ENCODE measurements at regions not wholly inside any gene's neighbourhood (a gene's known extent, or its start where the extent isn't known, plus 50 kb on each side); places are given as distances from the start of the nearest gene placed in this dataset.
"Not testable (repeated sequence)": the region's sequence is repeated elsewhere in the genome, so short reads cannot be mapped to it uniquely, and the experiment has no call there.

DNA sequence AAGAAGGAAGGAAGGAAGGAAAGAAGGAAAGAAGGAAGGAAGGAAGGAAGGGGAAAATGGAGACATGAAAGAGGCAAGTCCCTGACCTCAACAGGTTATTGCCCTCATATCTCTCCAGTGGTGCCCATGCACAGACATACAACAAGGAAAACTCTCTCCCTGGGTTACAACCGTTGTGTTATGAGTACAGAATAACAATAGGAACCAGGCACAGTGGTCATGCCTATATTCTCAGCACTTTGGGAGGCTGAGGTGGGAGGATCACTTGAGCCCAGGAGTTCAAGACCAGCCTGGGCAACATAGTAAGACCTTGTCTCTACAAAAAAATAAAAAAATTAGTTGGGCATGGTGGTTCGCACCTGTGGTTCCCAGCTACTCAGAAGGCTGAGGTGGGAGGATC is 139.4 kb upstream of the HMGA2 start:
- no peak for DNase-seq (ENCODE audit: low read depth)

DNA sequence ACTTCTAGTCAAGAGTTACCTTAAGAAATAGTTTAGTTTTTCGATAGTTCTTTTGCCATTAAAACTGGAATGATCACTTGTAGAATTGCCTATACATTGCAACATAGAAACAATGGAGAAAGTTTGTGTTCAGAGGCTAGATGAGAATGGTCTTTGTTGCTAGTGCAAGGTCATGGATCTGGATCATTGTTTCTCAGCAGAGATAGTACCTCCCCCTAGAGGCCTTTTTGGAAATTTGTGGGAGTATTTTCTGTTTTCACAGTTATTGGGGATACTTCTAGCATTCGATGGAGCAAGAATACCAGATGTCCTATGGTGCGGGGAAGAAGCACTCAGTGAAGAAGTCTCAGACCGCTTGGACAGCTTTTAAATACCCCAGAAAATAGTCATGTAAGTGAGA is 138.8 kb upstream of the HMGA2 start:
- no peak for DNase-seq (ENCODE audit: low read depth)

- no peak for DNase-seq (ENCODE audit: low read depth)
Observed at GRCh38 chr12:65689508-65689907, 134.8 kb upstream of the HMGA2 start.

DNA sequence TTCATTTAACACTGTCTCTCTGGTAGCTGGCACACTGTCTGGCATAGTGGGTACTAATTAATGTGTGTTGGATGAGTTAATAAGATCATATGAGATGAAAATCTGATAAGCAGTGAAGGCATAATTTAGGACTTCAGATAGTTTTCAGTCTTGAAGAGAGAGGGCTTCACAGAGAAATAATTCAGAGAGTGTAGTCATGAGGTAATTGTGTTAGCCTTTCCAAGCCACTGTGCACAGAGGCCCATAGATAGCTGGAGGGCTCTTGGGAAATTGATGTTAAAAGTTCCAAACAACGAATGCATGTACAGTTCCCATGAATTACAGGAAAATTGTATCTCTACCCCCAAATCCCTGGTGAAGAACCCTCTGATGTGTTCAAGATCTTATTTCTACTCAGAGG is 133.8 kb upstream of the HMGA2 start:
- no peak for DNase-seq (ENCODE audit: low read depth)

DNA sequence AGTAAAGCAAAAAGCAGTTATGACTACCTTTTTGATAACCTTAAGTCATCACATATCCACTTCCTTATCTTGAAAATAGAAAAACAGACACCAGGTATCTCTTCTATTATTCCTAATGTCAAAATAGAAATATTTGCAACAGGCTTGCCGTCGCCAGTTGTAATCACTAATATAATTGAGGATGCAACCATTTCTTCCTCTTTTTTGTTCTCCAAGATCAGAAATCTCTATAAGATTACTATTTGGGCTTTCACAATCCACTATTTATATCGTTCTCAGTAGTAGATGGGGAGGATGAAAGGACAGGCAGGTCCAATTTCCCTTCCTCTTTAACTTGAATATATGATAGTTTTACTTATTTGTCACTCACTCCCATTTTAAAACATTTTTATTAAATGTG is 130.2 kb upstream of the HMGA2 start:
- DNase-seq (ENCODE audit: low read depth) = no peak

DNA sequence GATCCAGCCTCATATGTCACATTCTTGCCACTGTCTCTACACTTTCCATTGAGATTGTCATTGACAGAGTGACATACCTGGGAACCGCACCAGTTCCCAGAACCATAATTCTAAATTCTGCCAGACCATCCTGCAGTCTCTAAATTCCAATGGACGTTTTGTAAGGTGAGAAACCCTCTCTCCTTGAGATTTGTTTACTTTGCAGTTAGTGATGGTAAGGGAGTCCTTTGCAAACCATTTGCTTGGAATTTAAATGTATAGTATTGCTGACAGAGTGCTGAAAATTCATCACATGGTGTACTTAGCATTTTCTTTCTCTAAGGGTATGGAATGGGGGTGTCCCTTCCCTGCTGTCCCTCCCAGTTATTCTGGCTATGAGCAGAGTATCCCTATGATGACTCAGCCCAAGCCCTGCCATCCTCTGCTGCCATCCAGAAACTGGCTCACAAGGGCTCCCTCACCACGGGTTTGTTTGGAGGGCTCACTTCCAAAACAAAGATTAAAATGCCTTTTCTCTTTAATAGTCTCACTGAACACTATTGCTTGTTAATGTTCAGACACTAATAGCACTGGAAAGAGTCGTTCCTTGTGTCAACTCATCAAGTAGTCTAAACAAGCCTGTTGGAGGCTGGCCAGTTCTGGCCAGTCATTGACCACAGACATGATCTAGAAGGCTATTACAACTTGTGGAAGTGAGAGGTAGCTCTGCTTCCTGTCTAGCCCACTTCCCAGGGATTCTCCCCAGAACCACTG is 129.0 kb upstream of the HMGA2 start:
- DNase-seq (ENCODE audit: low read depth) = no peak

- no peak for DNase-seq (ENCODE audit: low read depth)
Observed at GRCh38 chr12:65696227-65696626, 128.1 kb upstream of the HMGA2 start.

DNA sequence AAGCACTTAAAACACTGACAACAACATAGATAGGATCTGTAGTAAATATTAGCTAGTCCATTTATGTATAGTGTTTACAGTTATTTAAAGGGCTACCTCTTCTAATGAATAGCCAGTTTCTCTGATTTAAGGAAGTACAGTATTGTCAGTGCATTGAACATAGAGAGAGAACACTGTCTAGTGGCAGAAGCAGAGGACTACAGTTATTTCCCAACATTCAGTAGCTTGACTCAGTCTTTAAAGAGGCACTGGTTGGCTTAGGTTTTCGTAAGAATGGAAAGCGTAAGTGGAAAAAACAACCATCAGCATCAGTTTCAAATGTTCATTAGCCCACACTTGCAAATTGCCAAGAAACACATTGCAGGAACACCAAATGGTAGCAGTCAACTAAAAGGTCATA is 125.0 kb upstream of the HMGA2 start:
- DNase-seq (ENCODE audit: low read depth) = no peak

- DNase-seq (ENCODE audit: low read depth) = no peak
Observed at GRCh38 chr12:65703176-65703575, 121.1 kb upstream of the HMGA2 start.

DNA sequence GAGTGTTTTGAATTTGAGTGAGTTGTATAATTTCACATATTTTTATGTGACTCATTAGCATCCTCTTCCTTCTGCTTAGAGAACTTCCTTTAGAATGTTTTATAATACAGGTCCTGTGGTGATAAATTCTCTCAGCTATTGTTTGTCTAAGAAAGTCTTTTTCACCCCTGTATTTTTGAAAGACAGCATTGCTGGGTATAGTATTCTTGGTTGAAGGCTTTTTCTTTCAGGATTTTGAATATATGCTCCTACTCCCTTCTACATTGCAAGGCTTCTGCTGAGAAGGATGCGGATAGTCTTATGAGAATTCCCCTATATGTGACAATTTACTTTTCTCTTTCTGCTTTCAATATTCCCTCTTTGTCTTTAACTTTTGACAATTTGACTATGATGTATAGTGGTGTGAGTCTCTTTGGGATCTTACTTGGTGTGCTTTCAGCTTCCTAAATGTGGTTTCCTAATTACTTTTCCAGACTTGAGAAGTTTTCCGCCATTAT is 118.9 kb upstream of the HMGA2 start:
- no peak for DNase-seq (ENCODE audit: low read depth)

- no peak for DNase-seq (ENCODE audit: low read depth)
Observed at GRCh38 chr12:65707051-65707450, 117.2 kb upstream of the HMGA2 start.

- DNase-seq (ENCODE audit: low read depth) = no peak
Observed at GRCh38 chr12:65712260-65713004, 111.9 kb upstream of the HMGA2 start.

DNA sequence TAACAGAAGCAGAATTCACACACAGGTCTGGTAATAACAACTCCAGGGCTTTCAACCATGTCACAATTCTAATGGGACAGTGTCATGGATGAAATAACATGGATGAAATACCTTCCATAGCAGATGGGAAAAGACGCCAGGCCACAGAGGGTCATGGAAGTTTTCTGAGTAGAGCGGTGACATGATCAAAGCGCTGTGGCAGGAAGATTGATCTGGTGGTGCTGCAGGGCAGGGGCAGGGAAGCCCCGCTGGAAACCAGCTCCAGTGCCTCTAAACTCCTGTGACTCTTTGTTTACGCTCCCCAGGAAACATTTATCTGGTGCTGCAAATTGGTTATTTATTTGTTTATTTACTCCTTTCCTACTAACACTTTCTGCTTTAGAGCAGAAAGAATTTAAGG is 108.3 kb upstream of the HMGA2 start:
- DNase-seq (ENCODE audit: low read depth) = no peak

DNA sequence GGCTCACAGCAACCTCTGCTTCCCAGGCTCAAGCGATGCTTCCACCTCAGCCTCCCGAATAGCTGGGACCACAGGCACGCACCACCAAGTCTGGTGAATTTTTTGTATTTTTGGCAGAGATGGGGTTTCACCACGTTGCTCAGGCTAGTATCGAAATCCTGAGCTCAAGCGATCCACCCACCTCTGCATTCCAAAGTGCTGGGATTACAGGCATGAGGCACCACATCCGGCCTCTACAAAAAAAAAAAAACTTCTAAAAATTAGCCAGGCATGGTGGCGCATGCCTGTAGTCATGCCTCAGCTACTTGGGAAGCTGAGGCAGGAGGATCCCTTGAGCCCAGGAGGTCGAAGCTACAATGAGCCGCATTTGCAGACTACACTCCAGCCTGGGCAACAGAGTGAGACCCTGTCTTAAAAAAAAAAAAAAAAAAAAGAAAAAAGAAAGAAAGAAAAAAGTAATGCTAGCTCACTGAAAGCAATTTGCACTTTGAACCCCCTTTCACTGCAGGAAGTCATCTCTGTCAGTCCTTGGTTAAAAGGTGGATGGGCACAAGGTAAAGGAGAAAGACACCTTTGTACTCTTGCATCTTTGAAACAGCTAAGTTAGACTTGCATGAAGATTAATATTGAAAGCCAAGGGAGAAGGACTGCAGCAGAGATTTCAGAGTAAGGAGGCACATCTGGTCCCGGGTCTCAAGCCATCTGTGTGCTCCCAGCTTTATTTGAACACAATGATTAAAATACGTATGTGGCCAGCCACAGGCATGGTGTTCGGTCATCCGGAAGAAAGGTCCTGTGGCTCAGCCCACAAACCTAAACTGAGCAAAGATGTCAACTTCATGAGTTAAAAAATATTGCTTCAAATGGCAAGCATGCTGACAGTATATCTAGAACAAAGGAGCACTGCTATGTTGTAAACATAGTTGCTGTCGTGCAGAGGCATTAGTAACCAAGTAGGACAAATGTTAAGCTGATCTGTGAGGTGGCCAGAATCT is 103.8 kb upstream of the HMGA2 start:
- DNase-seq (ENCODE audit: low read depth) = no peak

- DNase-seq (ENCODE audit: low read depth) = no peak
Observed at GRCh38 chr12:65721541-65722190, 102.6 kb upstream of the HMGA2 start.

DNA sequence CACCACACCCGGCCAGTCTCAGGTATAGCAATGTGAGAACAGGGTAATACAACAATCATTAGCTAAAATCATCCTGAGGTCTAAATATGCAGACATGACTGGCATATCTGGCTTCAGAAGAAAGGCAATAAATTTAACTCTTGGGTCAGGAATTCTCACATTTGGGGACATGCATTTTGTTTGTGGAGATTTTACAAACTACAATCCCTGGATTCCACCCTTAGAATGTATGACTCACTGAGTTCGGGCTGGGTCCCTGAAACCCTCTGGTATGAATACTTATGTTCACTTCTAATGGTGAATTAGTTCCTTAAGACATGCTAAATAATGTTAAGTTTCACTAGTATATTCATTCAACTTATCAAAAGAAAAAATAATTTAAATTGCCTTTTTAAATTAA is 98.9 kb upstream of the HMGA2 start:
- DNase-seq (ENCODE audit: low read depth) = no peak

DNA sequence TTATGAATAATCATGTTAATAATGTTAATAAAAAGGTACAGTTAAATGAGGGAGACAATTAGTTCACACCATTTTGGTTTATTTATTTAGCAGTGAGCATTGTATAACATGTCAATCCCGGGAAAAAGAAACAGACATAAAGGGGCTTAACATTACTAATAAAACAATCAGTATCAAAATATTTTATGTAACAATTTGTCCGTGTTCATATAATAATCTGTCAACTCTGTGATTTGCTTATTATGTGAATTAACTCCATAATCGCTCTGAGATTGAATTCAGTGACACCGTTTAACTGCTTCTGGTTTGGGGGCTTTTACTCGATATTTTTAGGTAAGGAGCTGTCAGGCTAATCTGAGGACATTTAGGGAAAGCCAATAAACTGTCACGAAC is 95.8 kb upstream of the HMGA2 start:
- no peak for DNase-seq (ENCODE audit: low read depth)

DNA sequence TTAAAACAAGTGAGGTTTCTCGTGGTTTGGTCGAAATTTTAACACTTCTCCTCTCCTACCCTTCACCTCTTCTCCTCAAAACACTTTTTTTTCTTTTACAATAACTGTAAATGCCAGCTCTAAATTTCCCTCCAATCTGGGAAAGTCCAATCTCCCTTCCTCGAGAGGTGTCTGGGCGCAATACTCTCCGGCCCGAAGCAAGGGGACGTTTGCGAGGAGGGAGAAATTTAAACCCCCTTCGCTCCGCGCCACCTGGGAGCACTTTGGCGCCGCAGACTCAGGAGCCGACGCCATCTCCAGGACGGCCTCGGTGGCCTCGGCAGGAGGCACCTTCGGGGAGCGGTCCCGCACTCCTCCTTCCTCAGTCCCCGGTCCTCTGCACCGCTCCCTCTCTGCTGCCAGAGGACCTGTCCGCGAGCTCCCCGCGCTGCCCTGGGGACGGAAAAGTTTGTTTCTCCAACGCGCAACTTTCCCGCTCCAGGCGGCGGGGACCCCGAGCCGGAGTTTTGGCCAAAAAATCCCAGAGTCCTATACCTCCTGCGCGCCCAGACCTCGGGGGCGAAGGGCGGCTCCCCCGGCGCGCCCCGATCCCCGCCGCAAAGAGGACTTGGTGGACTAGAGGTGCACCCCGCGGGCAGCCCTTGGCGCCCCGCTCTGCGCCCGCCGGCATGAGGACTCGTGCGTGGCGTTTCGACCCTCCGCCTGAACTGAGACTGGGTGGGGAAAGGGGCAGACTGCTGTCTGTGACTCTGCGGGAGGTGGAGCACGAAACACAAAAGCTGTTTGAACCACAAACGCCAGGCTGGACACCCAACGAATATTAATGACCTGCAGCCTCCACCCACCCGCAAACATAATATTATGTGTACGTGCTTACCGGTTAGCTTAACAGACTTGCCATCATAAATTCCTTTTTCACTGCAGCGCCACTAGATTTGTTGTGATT is 95.2 kb upstream of the HMGA2 start:
- no peak for DNase-seq (ENCODE audit: low read depth)

- no peak for DNase-seq (ENCODE audit: low read depth)
Observed at GRCh38 chr12:65731771-65732170, 92.5 kb upstream of the HMGA2 start.

DNA sequence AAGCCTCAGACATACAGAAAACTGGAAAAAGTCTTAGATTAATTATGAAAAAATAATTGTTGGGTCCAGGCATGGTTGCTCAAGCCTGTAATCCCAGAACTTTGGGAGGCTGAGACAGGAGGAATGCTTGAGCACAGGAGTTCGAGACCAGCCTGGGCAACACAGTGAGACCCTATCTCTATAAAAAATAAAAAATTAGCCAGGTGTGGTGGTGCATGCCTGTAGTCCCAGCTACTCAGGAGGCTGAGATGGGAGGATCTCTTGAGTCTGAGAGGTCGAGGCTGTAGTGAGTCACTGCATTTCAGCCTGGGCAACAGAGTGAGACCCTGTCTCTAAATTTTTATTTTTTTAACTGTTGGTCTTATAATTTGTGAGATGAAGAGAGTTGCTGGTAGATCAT is 90.6 kb upstream of the HMGA2 start:
- not testable (repeated sequence) for DNase-seq (ENCODE audit: low read depth)

DNA sequence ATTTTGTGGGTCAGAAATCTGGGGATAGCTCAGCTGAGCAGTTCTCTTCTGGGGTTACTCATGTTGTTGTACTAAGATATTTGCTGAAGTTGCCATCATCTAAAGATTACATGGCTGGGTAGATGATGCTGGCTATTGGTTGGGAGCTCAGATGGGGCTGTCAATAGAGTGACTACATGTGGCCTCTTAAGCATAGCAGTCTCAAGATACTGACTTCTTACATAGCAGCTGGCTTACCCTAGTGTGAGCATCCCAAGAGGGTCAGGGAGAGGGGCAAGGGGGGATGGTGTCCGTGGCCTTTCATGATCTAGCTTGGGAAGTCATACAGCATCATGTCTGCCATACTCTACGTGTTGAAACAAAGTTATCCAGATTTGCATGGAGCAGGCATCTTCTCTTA is 90.1 kb upstream of the HMGA2 start:
- DNase-seq (ENCODE audit: low read depth) = no peak

Measured in stimulated activated CD8-positive, alpha-beta memory T cell treated with anti-CD3 and anti-CD28 coated beads, Interleukin-12 subunit alpha, Interleukin-12 subunit beta, amount 100 ng/mL, for 4 hours (primary cell).